ENCODE measurements at regions not wholly inside any gene's neighbourhood (a gene's known extent, or its start where the extent isn't known, plus 50 kb on each side); places are given as distances from the start of the nearest gene placed in this dataset.

DNA sequence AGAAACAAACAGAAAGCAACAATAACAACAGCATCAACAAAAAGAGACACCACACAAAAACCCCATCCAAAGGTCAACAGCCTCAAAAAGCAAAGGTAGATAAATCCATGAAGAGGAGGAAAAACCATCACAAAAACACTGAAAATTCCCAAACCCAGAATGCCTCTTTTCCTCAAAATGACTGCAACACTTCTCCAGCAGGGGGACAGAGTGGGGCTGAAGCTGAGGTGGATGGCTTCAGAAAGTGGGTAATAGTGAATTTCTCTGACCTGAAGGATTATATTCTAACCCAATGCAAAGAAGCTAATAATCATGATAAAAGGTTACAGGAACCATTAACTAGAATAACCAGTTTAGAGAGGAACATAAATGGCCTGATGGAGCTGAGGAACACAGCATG is 888.2 kb downstream of the RAB28 start:
- H3K27me3 ChIP-seq (ENCODE audit: control insufficient read depth in 4 of 4, insufficient read depth in 4 of 4, low read length in 3 of 4), result no peaks in the 10 kb centered on the region
- H3K36me3 ChIP-seq (ENCODE audit: control insufficient read depth in 4 of 4, insufficient read depth in 3 of 4, low read depth in 1 of 4, low read length in 3 of 4), result no peaks in the 10 kb centered on the region
- H3K4me3 ChIP-seq (ENCODE audit: low read depth in 1 of 3, low read length in 3 of 3), result no peak overlapping the region
- no peaks in the 10 kb centered on the region for H3K4me1 ChIP-seq (ENCODE audit: control insufficient read depth in 4 of 4, insufficient read depth in 4 of 4, low read length in 3 of 4)
- H3K9ac ChIP-seq (ENCODE audit: low read depth in 1 of 2, low read length in 2 of 2), result no peak overlapping the region
- H3K27ac ChIP-seq (ENCODE audit: low read depth in 1 of 2, low read length in 2 of 2), result no peak overlapping the region
- TF ChIP-seq, protein P1, sequence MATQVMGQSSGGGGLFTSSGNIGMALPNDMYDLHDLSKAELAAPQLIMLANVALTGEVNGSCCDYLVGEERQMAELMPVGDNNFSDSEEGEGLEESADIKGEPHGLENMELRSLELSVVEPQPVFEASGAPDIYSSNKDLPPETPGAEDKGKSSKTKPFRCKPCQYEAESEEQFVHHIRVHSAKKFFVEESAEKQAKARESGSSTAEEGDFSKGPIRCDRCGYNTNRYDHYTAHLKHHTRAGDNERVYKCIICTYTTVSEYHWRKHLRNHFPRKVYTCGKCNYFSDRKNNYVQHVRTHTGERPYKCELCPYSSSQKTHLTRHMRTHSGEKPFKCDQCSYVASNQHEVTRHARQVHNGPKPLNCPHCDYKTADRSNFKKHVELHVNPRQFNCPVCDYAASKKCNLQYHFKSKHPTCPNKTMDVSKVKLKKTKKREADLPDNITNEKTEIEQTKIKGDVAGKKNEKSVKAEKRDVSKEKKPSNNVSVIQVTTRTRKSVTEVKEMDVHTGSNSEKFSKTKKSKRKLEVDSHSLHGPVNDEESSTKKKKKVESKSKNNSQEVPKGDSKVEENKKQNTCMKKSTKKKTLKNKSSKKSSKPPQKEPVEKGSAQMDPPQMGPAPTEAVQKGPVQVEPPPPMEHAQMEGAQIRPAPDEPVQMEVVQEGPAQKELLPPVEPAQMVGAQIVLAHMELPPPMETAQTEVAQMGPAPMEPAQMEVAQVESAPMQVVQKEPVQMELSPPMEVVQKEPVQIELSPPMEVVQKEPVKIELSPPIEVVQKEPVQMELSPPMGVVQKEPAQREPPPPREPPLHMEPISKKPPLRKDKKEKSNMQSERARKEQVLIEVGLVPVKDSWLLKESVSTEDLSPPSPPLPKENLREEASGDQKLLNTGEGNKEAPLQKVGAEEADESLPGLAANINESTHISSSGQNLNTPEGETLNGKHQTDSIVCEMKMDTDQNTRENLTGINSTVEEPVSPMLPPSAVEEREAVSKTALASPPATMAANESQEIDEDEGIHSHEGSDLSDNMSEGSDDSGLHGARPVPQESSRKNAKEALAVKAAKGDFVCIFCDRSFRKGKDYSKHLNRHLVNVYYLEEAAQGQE (IDR thresholded peaks at IDR 0.05), result no peak
- TF ChIP-seq, protein P2, sequence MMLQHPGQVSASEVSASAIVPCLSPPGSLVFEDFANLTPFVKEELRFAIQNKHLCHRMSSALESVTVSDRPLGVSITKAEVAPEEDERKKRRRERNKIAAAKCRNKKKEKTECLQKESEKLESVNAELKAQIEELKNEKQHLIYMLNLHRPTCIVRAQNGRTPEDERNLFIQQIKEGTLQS (IDR thresholded peaks at IDR 0.05), result no peak
- TF ChIP-seq, protein P3, sequence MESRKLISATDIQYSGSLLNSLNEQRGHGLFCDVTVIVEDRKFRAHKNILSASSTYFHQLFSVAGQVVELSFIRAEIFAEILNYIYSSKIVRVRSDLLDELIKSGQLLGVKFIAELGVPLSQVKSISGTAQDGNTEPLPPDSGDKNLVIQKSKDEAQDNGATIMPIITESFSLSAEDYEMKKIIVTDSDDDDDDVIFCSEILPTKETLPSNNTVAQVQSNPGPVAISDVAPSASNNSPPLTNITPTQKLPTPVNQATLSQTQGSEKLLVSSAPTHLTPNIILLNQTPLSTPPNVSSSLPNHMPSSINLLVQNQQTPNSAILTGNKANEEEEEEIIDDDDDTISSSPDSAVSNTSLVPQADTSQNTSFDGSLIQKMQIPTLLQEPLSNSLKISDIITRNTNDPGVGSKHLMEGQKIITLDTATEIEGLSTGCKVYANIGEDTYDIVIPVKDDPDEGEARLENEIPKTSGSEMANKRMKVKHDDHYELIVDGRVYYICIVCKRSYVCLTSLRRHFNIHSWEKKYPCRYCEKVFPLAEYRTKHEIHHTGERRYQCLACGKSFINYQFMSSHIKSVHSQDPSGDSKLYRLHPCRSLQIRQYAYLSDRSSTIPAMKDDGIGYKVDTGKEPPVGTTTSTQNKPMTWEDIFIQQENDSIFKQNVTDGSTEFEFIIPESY (IDR thresholded peaks at IDR 0.05), result no peak
- TF ChIP-seq RXRA (IDR thresholded peaks at IDR 0.05) (no peak), TAF1 (conservative IDR thresholded peaks at IDR 0.05) (no peak), RAD21 (IDR thresholded peaks at IDR 0.05) (no peak), NR2F2 (IDR thresholded peaks at IDR 0.05) (no peak), HNF4A (conservative IDR thresholded peaks at IDR 0.05) (no peak), JUND (IDR thresholded peaks at IDR 0.05) (no peak), GABPA (IDR thresholded peaks at IDR 0.05 in 1 of 2, conservative IDR thresholded peaks at IDR 0.05 in 1 of 2) (no peak), HNF4G (IDR thresholded peaks at IDR 0.05) (no peak), SP1 (IDR thresholded peaks at IDR 0.05) (no peak), YY1 (IDR thresholded peaks at IDR 0.05) (no peak), EGR1 (IDR thresholded peaks at IDR 0.05; ENCODE audit: low read depth in 2 of 2) (no peak), FOXA1 (IDR thresholded peaks at IDR 0.05) (no peak), FOXA2 (IDR thresholded peaks at IDR 0.05) (no peak)
- TF ChIP-seq, protein P4, sequence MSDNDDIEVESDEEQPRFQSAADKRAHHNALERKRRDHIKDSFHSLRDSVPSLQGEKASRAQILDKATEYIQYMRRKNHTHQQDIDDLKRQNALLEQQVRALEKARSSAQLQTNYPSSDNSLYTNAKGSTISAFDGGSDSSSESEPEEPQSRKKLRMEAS (IDR thresholded peaks at IDR 0.05), result no peak
- TF ChIP-seq, protein P5, sequence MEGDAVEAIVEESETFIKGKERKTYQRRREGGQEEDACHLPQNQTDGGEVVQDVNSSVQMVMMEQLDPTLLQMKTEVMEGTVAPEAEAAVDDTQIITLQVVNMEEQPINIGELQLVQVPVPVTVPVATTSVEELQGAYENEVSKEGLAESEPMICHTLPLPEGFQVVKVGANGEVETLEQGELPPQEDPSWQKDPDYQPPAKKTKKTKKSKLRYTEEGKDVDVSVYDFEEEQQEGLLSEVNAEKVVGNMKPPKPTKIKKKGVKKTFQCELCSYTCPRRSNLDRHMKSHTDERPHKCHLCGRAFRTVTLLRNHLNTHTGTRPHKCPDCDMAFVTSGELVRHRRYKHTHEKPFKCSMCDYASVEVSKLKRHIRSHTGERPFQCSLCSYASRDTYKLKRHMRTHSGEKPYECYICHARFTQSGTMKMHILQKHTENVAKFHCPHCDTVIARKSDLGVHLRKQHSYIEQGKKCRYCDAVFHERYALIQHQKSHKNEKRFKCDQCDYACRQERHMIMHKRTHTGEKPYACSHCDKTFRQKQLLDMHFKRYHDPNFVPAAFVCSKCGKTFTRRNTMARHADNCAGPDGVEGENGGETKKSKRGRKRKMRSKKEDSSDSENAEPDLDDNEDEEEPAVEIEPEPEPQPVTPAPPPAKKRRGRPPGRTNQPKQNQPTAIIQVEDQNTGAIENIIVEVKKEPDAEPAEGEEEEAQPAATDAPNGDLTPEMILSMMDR (IDR thresholded peaks at IDR 0.05; ENCODE audit: low read depth, low read length, missing input control), result no peak
- peaks cover 0 to 2% (median 0%) of the 10 kb centered on the region in 4 donors for H3K9me3 ChIP-seq (ENCODE audit: control insufficient read depth in 4 of 4, low read length in 3 of 4)
- DNase-seq (ENCODE audit: low spot score), result no peak
